Femur (tissue), 1 donor: ENCODE measurements at regions not wholly inside any gene's neighbourhood (a gene's known extent, or its start where the extent isn't known, plus 50 kb on each side); places are given as distances from the start of the nearest gene placed in this dataset.

ENCODE experiments used
- DNase-seq: peaks from one replicate; pipeline ENCODE4 v3.0.0-alpha.2; 2017

GRCh38 chr2:100767810-100768806 is 51.8 kb upstream of the NPAS2 start:
- DNase-seq, result no peak
